ENCODE measurements at regions not wholly inside any gene's neighbourhood (a gene's known extent, or its start where the extent isn't known, plus 50 kb on each side); places are given as distances from the start of the nearest gene placed in this dataset.
A peak's percentile ranks its signal among the peaks of the same experiment; 100 is the strongest.

DNA sequence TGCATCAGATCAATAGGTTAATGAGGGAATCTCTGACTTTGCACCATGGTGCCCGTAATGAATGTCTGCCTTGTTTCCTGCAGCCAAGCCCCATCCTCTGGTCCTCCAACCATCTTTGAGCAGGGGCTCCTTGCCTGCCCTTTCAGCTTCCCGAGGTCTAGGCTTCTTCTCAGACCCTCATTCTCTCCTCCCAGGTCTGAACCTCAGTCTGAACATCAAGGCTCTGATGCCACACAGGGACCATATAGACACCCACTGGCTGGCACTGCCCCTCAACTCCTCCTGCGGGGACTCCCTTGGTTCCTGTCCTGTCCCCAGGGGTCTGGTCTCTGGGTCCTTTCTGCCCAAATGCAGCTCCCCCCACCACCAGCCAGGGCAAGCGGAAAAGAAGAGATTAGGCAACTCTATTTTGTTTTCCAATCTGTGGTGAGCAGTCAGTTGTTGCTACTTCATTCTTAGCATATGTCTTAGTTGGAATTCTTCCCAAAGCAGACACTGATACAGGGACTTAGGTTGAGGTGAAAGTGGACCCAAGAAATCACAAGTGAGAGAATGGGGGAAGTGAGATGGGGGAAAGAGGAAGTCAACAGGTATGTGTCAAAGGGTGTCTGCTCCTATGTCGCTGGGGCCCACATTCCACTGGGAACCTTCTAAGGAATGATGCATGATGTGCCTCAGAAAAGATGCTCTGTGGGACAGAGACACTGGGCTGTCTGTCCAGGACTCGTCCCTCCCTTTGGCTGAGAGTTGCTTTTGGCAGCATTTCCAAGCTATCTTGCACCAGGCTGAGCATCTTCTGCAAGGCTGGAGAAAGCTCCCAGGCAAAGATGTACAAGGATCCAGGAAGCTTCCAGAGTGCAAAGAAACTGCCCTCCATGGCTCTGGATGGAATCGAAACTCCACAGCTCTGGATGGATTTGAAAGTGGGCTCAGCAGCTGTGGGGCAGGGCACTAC lies 1096.5 kb upstream of the TMEM132C start:
- SMC1A ChIA-PET (ENCODE audit: uncharacterized antibody, unreplicated experiment) = no interaction called here
- H3K4me2 ChIP-seq (ENCODE audit: control insufficient read depth, insufficient read depth) = no peak overlapping the region
- no peak overlapping the region for H3K4me3 ChIP-seq
- RAD21 ChIA-PET (ENCODE audit: unreplicated experiment) = no interaction called here
- H3K4me1 ChIP-seq (ENCODE audit: control insufficient read depth, insufficient read depth, low read length) = no peaks in the 10 kb centered on the region
- no peaks in the 10 kb centered on the region; the same call in 2 of the 3 replicates for H3K9me3 ChIP-seq (replicated peaks; ENCODE audit: control insufficient read depth, insufficient read depth, low read length)
- FAIRE-seq (no peak), ATAC-seq (no peak), DNase-seq (ENCODE audit: low read depth, low spot score) (no peak)
- intact Hi-C loops (cut with micrococcal nuclease; ENCODE audit: unreplicated experiment) (no loop called here), in situ Hi-C loops (cut with MboI) (no loop called here)
- POLR2A ChIA-PET = no interaction called here
- H3K9ac ChIP-seq (ENCODE audit: control insufficient read depth, insufficient read depth, low read length) = no peak overlapping the region
- 14% methylated on average over 7 of the region's 7 CpGs for WGBS (ENCODE audit: insufficient coverage, insufficient replicate concordance, low lambda C conversion rate, missing lambda C conversion rate)
- TF ChIP-seq RB1 (IDR thresholded peaks at IDR 0.05; ENCODE audit: borderline replicate concordance) (no peak), SPI1 (IDR thresholded peaks at IDR 0.05; ENCODE audit: borderline replicate concordance, insufficient read depth, low read depth, low read length) (peak; percentile 56; the same call in 1 of the 2 replicates), NR2C2 (IDR thresholded peaks at IDR 0.05; ENCODE audit: borderline replicate concordance, control insufficient read depth, insufficient read length, low read depth) (no peak)
- TF ChIP-seq, protein P1, sequence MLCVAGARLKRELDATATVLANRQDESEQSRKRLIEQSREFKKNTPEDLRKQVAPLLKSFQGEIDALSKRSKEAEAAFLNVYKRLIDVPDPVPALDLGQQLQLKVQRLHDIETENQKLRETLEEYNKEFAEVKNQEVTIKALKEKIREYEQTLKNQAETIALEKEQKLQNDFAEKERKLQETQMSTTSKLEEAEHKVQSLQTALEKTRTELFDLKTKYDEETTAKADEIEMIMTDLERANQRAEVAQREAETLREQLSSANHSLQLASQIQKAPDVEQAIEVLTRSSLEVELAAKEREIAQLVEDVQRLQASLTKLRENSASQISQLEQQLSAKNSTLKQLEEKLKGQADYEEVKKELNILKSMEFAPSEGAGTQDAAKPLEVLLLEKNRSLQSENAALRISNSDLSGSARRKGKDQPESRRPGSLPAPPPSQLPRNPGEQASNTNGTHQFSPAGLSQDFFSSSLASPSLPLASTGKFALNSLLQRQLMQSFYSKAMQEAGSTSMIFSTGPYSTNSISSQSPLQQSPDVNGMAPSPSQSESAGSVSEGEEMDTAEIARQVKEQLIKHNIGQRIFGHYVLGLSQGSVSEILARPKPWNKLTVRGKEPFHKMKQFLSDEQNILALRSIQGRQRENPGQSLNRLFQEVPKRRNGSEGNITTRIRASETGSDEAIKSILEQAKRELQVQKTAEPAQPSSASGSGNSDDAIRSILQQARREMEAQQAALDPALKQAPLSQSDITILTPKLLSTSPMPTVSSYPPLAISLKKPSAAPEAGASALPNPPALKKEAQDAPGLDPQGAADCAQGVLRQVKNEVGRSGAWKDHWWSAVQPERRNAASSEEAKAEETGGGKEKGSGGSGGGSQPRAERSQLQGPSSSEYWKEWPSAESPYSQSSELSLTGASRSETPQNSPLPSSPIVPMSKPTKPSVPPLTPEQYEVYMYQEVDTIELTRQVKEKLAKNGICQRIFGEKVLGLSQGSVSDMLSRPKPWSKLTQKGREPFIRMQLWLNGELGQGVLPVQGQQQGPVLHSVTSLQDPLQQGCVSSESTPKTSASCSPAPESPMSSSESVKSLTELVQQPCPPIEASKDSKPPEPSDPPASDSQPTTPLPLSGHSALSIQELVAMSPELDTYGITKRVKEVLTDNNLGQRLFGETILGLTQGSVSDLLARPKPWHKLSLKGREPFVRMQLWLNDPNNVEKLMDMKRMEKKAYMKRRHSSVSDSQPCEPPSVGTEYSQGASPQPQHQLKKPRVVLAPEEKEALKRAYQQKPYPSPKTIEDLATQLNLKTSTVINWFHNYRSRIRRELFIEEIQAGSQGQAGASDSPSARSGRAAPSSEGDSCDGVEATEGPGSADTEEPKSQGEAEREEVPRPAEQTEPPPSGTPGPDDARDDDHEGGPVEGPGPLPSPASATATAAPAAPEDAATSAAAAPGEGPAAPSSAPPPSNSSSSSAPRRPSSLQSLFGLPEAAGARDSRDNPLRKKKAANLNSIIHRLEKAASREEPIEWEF (IDR thresholded peaks at IDR 0.05; ENCODE audit: insufficient replicate concordance, low read depth, low read length) = no peak
- TF ChIP-seq, protein P2, sequence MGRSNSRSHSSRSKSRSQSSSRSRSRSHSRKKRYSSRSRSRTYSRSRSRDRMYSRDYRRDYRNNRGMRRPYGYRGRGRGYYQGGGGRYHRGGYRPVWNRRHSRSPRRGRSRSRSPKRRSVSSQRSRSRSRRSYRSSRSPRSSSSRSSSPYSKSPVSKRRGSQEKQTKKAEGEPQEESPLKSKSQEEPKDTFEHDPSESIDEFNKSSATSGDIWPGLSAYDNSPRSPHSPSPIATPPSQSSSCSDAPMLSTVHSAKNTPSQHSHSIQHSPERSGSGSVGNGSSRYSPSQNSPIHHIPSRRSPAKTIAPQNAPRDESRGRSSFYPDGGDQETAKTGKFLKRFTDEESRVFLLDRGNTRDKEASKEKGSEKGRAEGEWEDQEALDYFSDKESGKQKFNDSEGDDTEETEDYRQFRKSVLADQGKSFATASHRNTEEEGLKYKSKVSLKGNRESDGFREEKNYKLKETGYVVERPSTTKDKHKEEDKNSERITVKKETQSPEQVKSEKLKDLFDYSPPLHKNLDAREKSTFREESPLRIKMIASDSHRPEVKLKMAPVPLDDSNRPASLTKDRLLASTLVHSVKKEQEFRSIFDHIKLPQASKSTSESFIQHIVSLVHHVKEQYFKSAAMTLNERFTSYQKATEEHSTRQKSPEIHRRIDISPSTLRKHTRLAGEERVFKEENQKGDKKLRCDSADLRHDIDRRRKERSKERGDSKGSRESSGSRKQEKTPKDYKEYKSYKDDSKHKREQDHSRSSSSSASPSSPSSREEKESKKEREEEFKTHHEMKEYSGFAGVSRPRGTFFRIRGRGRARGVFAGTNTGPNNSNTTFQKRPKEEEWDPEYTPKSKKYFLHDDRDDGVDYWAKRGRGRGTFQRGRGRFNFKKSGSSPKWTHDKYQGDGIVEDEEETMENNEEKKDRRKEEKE (IDR thresholded peaks at IDR 0.05) = no peak
- H2AFZ ChIP-seq (ENCODE audit: control insufficient read depth, low read depth, low read length) = no peak overlapping the region
- no peaks in the 10 kb centered on the region for H3K27me3 ChIP-seq (replicated peaks in 1 of 2; ENCODE audit: control insufficient read depth in 2 of 2, insufficient read depth in 2 of 2, low read length in 1 of 2)
- H4K20me1 ChIP-seq (ENCODE audit: control insufficient read depth, insufficient read depth) = no peaks in the 10 kb centered on the region
- CTCF ChIA-PET = no interaction called here
- BruUV-seq (replicated peaks) = no TSS peak
- no peaks in the 10 kb centered on the region for H3K36me3 ChIP-seq (ENCODE audit: control insufficient read depth in 2 of 2, insufficient read depth in 2 of 2, low read length in 1 of 2)
- no peaks in the 10 kb centered on the region for H3K79me2 ChIP-seq (ENCODE audit: control insufficient read depth, insufficient read depth, low read length)
- H3K27ac ChIP-seq (ENCODE audit: control insufficient read depth, insufficient read depth) = no peak overlapping the region
